ENCODE measurements at regions not wholly inside any gene's neighbourhood (a gene's known extent, or its start where the extent isn't known, plus 50 kb on each side); places are given as distances from the start of the nearest gene placed in this dataset.

DNA sequence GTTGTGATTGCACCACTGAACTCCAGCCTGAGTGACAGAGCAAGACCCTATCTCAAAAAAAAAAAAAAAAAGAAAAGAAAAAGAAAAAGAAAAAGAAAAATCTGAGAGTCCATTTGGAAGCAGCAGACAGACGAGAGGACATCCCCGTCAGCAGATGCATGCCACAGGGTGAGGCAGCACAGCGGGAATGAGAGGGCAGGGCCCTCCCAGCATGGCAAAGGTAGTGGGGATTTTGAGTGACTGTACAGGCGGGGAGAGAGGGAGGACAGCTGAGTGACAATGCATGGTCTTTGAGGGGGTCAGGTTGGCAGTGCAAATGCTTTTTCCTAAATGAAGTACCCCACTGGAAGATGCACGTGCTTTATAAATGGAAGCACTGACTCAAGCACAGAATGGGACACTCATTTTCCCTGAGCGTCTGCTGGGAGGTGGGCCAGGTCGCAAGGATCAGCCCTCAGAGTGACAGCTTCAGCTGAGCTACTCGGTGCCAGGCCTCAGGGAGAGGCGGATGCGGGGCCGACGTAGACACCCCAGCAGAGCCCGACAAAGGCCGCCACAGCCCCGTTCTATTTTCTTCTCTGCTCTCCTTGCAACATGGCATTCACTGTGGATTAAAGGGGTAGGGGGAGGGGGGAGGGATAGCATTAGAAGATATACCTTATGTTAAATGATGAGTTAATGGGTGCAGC is 113.5 kb downstream of the SHANK2 start:
- TF ChIP-seq, protein P1, sequence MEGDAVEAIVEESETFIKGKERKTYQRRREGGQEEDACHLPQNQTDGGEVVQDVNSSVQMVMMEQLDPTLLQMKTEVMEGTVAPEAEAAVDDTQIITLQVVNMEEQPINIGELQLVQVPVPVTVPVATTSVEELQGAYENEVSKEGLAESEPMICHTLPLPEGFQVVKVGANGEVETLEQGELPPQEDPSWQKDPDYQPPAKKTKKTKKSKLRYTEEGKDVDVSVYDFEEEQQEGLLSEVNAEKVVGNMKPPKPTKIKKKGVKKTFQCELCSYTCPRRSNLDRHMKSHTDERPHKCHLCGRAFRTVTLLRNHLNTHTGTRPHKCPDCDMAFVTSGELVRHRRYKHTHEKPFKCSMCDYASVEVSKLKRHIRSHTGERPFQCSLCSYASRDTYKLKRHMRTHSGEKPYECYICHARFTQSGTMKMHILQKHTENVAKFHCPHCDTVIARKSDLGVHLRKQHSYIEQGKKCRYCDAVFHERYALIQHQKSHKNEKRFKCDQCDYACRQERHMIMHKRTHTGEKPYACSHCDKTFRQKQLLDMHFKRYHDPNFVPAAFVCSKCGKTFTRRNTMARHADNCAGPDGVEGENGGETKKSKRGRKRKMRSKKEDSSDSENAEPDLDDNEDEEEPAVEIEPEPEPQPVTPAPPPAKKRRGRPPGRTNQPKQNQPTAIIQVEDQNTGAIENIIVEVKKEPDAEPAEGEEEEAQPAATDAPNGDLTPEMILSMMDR (IDR thresholded peaks at IDR 0.05): no peak
- TF ChIP-seq ZFX (IDR thresholded peaks at IDR 0.05; ENCODE audit: borderline replicate concordance): no peak

Data from 22Rv1 (cell line).